MM.1S (cell line): ENCODE measurements at regions not wholly inside any gene's neighbourhood (a gene's known extent, or its start where the extent isn't known, plus 50 kb on each side); places are given as distances from the start of the nearest gene placed in this dataset.

Experiments used
- DNase-seq: peaks from one replicate; pipeline ENCODE4 v3.0.0-alpha.2; 2015
- H2AFZ ChIP-seq: fragments of 300-600 bp; sonication (generic); 2 replicates; pipeline ENCODE4 v1.6.0; 2016; ENCODE audit warnings: antibody characterized with exemption, low read length
- H3F3A ChIP-seq: fragments of 300-600 bp; sonication (generic); 2 replicates; pipeline ENCODE4 v1.6.1; 2016; ENCODE audit warnings: mild to moderate bottlenecking, antibody characterized with exemption, low read length, moderate library complexity, mixed read lengths; ENCODE audit not compliant: insufficient read depth
- H3K27ac ChIP-seq: fragments of 300-600 bp; sonication (generic); 2 replicates; pipeline ENCODE4 v1.5.1; 2016; ENCODE audit warnings: mild to moderate bottlenecking, low read length
- H3K27me3 ChIP-seq: fragments of 300-600 bp; sonication (generic); replicated peaks from 2 replicates; pipeline ENCODE4 v1.6.0; 2016; ENCODE audit warnings: low read length; ENCODE audit not compliant: insufficient read depth
- H3K36me3 ChIP-seq: fragments of 300-600 bp; sonication (generic); replicated peaks from 2 replicates; pipeline ENCODE4 v1.6.1; 2016; ENCODE audit warnings: mild to moderate bottlenecking, low read length, mixed read lengths; ENCODE audit not compliant: insufficient read depth
- H3K4me1 ChIP-seq: fragments of 300-600 bp; sonication (generic); 2 replicates; pipeline ENCODE4 v1.6.1; 2016; ENCODE audit warnings: low read length, mixed read lengths
- H3K4me2 ChIP-seq: fragments of 300-600 bp; sonication (generic); 2 replicates; pipeline ENCODE4 v1.6.0; 2016; ENCODE audit warnings: low read depth, low read length
- H3K4me3 ChIP-seq: fragments of 300-600 bp; sonication (generic); 2 replicates; pipeline ENCODE4 v1.5.1; 2016; ENCODE audit warnings: low read length, mixed read lengths
- H3K79me2 ChIP-seq: fragments of 300-600 bp; sonication (generic); 2 replicates; pipeline ENCODE4 v1.6.1; 2016; ENCODE audit warnings: mixed run types, low read length, mixed read lengths
- H3K9ac ChIP-seq: fragments of 300-600 bp; sonication (generic); 2 replicates; pipeline ENCODE4 v1.6.1; 2016; ENCODE audit warnings: low read length, mixed read lengths
- H3K9me2 ChIP-seq: fragments of 300-600 bp; sonication (generic); replicated peaks from 2 replicates; pipeline ENCODE4 v1.6.1; 2016; ENCODE audit warnings: mild to moderate bottlenecking, low read length, mixed read lengths; ENCODE audit not compliant: insufficient read depth
- H3K9me3 ChIP-seq: fragments of 300-600 bp; sonication (generic); replicated peaks from 2 replicates; pipeline ENCODE4 v1.6.1; 2016; ENCODE audit warnings: mild to moderate bottlenecking, low read length, mixed read lengths; ENCODE audit not compliant: insufficient read depth
- H4K20me1 ChIP-seq: fragments of 300-600 bp; sonication (generic); 2 replicates; pipeline ENCODE4 v1.6.1; 2016; ENCODE audit warnings: mild to moderate bottlenecking, low read length, moderate library complexity, mixed read lengths; ENCODE audit not compliant: insufficient read depth
- CTCF ChIP-seq: fragments of 300-600 bp; sonication (generic); IDR thresholded peaks from 2 replicates; pipeline ENCODE4 v1.5.1; 2016; ENCODE audit warnings: antibody characterized with exemption, low read length, mixed read lengths
- EZH2 ChIP-seq: fragments of 300-600 bp; sonication (generic); optimal IDR thresholded peaks from 2 replicates; pipeline ENCODE3; 2017; ENCODE audit warnings: low read depth, mild to moderate bottlenecking, antibody characterized with exemption, low read length, mixed read lengths
- EZH2phosphoT487 ChIP-seq: fragments of 300-600 bp; sonication (generic); IDR thresholded peaks from 2 replicates; pipeline ENCODE4 v1.6.1; 2018; ENCODE audit warnings: antibody characterized with exemption, low read length

- no peaks in the 10 kb centered on the region for H4K20me1 ChIP-seq
- no peak overlapping the region for H3K27ac ChIP-seq
- H3K9me2 ChIP-seq = no peaks in the 10 kb centered on the region
- no peak for DNase-seq
- no peaks in the 10 kb centered on the region for H3K79me2 ChIP-seq
- no peaks in the 10 kb centered on the region for H3K36me3 ChIP-seq
- no peak overlapping the region for H2AFZ ChIP-seq
- H3K9me3 ChIP-seq = no peaks in the 10 kb centered on the region
- no peak overlapping the region for H3K9ac ChIP-seq
- no peaks in the 10 kb centered on the region for H3K4me1 ChIP-seq
- H3K27me3 ChIP-seq = peaks cover 14% of the 10 kb centered on the region
- no peaks in the 10 kb centered on the region for H3F3A ChIP-seq
- H3K4me2 ChIP-seq = no peak overlapping the region
- no peak overlapping the region for H3K4me3 ChIP-seq
- TF ChIP-seq CTCF (no peak), EZH2 (no peak), EZH2phosphoT487 (no peak)
These were observed 277.4 kb downstream of the FAM76B start for GRCh38 chr11:95512177-95512576.

DNA sequence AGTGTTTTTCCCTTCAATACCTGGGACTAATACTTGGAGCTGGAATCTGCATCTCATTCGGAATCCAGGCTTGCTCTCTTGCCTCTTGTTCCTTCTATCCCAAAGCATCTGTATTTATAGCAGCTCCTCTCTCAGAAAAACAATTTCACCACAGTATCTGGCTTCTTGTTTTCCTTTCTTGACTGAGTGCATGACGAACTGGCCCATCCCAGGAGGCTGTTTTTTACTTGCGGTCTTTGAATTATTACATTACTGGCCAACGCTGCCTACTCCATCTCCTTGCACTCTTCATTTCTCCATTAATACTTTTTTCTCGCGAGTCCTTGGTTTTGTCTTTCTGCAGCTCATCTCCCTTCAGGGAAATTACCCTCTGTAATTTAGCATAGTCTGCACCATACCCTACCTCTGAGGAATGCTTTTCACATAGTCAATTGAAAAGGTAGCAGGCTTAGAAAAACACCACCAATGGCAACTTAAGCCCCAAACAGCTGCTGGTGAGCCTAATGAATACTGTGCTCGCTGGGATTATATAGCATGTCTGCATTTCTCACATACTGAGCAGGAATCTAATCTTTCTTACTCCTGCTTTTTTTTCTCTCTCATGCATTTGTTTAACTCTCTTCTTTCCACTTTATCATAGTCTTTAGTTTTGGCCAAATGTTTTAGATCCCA lies 277.4 kb upstream of the SESN3 start:
- no peaks in the 10 kb centered on the region for H3F3A ChIP-seq
- no peak overlapping the region for H3K27ac ChIP-seq
- peaks cover 47% of the 10 kb centered on the region for H3K27me3 ChIP-seq
- no peak overlapping the region for H2AFZ ChIP-seq
- no peaks in the 10 kb centered on the region for H3K9me2 ChIP-seq
- no peaks in the 10 kb centered on the region for H3K9me3 ChIP-seq
- no peaks in the 10 kb centered on the region for H4K20me1 ChIP-seq
- no peak for DNase-seq
- H3K79me2 ChIP-seq = no peaks in the 10 kb centered on the region
- H3K9ac ChIP-seq = no peak overlapping the region
- TF ChIP-seq EZH2phosphoT487 = no peak
- TF ChIP-seq EZH2 = no peak
- TF ChIP-seq CTCF = no peak
- no peak overlapping the region for H3K4me2 ChIP-seq
- no peaks in the 10 kb centered on the region for H3K36me3 ChIP-seq
- 0 out of 2 replicates have a peak, but pooled peaks cover 7% of the 10 kb centered on the region for H3K4me1 ChIP-seq
- no peak overlapping the region for H3K4me3 ChIP-seq

DNA sequence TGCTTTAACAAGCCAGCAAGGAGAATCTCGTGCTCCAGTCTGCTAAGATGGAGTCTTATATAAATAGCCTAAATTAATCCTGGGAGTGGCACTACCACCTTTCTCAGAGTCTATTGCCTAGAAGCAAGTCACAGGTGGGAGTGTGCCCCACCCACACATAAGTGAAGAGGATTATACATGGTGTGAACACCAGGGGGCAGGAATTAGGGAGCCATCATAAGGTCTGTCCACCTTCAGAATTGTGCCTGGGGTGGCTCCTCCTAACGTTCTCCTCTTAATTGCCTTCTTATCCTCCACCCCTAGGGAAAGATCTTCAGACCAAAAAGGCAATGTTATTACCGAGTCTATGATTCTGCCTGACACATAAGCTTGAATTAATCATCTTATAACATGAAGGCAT lies 276.8 kb upstream of the SESN3 start:
- H3K4me2 ChIP-seq = no peak overlapping the region
- no peaks in the 10 kb centered on the region for H3K79me2 ChIP-seq
- H3K36me3 ChIP-seq = no peaks in the 10 kb centered on the region
- no peaks in the 10 kb centered on the region for H3F3A ChIP-seq
- TF ChIP-seq CTCF (no peak), EZH2phosphoT487 (no peak), EZH2 (no peak)
- no peak overlapping the region for H3K27ac ChIP-seq
- no peaks in the 10 kb centered on the region for H3K9me3 ChIP-seq
- DNase-seq = no peak
- H4K20me1 ChIP-seq = no peaks in the 10 kb centered on the region
- H3K27me3 ChIP-seq = peaks cover 47% of the 10 kb centered on the region
- H3K9me2 ChIP-seq = no peaks in the 10 kb centered on the region
- H3K9ac ChIP-seq = no peak overlapping the region
- H2AFZ ChIP-seq = no peak overlapping the region
- H3K4me3 ChIP-seq = no peak overlapping the region
- 0 out of 2 replicates have a peak, but pooled peaks cover 7% of the 10 kb centered on the region for H3K4me1 ChIP-seq
